AG20443 (cell line): ENCODE measurements at regions not wholly inside any gene's neighbourhood (a gene's known extent, or its start where the extent isn't known, plus 50 kb on each side); places are given as distances from the start of the nearest gene placed in this dataset.

Experiments used
- DNase-seq: peaks from one replicate; pipeline ENCODE4 v3.0.0; 2012; ENCODE audit warnings: low spot score, mixed read lengths

- DNase-seq: no peak
Observed at GRCh38 chr6:160899671-160900430, 91.7 kb upstream of the MAP3K4 start.

DNA sequence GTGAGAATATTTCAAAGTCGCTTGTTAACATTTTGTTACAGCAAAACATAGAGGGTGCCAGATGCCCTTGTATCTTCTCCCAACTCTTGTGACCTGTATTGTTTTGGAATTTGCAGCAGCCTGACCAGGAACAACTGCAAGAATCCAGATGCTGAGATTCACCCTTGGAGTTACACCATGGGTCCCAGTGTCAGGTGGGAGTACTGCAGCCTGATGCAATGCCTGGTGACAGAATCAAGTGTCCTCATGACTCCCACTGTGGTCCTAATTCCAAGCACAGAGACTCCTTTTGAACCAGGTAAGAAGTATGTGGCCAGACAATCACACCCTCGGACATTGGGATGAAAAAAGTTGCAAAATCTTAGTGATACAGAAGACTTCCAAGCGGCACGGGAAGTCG, 79.6 kb upstream of the MAP3K4 start:
- no peak for DNase-seq

DNA sequence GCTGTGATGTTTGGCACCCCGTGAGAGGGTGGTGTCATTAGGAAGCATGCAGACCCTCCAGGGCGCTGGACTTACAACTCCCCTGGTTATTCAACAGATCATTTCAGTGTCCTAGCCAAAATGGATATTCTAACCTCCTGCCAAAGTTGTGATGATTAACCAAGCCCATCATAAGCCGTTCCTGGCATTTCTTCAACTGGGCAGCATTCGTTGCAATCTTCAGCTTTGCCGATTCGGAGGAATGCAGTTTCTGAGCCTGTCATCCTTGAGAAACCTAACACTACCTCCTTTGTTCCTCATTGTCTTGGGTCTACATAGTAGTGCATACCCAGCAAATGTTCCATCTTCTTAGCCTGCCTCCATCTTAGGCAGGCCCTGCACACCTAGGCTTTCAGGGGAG, 79.2 kb upstream of the MAP3K4 start:
- DNase-seq: no peak

- no peak for DNase-seq
Observed at GRCh38 chr6:160917572-160917971, 74.0 kb upstream of the MAP3K4 start.

DNA sequence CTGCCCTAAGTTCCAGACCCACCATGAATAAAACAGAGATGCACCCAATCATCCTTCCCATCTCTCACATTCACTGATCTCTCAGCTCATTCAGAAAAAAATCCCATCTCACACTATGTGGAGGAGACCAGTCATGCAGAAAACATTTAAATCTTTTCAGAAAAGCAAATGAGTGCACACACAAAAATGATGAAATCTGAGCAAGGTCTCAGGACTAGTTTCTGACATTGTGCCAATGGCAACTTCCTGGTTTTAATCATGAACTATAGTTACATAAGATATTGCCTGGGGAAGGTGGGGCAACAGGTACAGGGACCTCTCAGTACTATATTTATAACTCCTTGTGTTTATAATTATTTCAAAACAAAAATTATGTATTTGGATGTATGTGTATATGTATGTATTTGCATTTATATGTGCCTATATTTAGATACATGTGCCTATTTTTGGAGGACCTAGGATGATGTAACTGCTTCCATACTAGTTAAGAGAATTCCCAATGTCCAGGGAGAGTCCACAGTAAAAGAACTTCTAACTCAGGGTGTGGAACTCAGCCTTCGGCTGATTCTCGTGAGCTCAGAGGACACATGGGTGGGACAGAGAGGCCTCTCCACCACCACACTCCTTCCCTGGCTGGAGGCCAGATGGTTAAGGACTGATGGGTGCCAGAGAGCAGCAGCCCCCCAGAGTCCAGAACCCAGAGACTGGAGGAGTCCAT, 71.7 kb upstream of the MAP3K4 start:
- DNase-seq: peak; percentile 74

DNA sequence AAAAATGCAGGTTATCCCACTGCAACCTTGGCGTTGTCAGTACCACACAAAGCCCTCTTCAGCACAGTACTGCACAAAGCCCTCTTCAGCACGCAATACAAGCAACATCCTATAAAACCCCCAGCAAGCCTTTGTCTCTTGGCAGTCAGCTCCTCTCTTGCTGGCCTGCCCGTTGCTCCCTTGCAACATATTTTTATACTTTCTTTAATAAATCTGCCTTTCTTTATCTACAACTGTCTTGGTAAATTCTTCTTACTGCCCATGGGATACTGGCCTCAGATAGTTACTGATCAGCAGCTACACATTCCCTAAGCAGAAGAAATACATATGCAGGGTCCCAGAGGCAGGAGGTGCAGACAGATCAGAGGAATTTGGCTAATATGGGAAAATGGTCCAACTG, 70.5 kb upstream of the MAP3K4 start:
- DNase-seq: no peak

DNA sequence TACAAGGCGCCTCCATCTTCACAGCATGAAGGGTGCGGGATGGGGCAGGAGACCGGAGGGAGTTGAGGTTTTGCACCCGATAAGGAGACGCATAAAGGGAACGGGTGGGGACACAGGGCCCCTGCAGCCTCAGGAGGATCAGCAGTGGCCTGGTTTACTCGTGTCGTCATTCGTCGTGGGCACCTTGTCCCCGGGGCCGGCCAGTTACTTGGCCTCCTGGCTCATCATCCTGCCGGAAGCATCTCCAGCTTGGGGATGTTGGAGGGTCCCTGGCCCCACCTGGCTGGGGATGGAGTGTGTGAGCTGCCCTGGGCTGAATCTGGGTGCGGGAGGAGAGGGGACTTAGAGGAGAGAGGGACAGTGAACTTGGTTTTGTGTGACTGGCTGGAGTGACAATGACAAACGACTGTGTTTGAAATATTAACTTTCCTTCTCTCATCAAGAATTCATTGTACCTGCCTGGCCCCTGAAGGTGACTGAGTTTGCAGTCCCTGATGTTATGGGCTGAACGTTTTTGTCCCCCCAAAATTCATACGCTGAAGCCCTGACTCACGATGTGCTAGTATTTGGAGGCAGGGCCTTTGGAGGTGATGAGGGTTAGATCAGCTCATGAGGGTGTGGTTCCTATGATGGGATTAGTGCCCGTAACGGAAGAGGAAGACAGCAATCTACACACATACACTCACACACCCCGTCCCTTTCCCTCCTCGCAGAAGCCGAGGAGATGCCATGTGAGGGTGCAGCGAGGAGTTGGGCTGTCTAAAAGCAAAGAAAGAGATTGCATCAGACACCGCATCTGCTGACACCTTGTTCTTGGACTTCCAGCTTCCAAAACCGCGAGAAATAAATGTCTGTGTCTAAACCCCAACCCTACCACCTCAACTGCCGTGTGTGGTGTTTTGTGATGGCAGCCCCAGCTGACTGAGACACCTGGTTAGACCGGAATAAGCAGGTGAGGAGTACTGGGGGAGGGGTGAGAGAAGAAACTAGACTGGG, 65.0 kb upstream of the MAP3K4 start:
- DNase-seq: no peak

- DNase-seq: no peak
Observed at GRCh38 chr6:160927416-160927815, 64.2 kb upstream of the MAP3K4 start.

DNA sequence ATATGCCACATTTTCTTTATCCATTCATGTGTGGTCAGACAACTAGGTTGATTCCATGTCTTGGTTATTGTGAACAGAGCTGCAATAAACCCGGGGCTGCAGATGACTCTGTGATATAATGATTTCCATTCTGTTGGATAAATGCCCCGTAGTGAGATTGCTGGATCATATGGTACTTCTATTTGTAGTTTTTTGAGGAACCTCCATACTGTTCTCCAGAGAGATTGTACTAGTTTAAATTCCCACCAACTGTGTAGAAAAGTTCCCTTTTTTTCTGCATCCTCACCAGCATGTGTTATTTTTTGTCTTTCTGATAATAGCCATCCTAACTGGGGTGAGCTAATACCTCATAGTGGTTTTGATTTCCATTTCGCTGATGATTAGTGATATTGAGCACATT, 62.2 kb upstream of the MAP3K4 start:
- DNase-seq: no peak

- DNase-seq: no peak
Observed at GRCh38 chr6:160929831-160930230, 61.7 kb upstream of the MAP3K4 start.

DNA sequence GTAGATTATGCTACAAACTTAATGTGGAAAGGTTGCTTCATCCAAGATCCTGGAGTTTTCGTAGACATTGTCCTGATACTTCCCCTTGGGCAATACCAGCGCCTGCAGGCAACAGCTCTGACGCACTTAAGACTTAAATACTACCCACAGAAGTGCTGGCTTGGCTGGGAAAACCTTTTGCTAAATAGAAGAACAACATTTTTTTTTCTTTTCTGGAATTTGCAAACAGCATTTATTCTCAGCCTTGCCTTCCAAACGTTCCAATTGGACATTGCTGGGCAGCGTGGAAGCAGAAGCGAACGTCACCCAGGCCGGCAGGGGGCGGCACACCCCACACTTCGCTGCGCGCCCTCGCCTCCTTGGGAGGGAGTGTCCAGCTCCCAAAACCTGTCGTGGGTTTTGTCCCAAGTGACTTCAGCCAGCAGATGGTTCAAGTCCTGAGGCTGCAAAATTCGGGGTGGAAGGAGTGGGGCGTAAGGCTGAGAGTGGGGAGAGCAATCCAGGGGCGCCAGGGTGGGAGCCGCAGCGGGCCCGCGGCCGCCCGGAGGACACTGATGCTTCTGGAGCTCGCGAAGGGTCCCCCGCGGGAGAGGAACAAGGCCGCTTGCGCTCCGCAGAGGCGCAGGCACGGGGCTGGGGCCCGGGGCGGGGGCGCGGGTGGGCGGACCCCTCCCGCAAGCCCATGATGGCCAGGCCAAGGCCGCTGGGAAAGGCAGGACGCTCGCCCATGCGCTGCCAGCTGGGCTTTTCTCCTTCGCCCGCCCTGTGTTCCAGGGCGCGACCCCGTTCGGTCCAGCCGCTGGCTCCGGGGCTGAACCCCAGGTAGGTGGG, 60.8 kb upstream of the MAP3K4 start:
- peak; percentile 95 for DNase-seq

DNA sequence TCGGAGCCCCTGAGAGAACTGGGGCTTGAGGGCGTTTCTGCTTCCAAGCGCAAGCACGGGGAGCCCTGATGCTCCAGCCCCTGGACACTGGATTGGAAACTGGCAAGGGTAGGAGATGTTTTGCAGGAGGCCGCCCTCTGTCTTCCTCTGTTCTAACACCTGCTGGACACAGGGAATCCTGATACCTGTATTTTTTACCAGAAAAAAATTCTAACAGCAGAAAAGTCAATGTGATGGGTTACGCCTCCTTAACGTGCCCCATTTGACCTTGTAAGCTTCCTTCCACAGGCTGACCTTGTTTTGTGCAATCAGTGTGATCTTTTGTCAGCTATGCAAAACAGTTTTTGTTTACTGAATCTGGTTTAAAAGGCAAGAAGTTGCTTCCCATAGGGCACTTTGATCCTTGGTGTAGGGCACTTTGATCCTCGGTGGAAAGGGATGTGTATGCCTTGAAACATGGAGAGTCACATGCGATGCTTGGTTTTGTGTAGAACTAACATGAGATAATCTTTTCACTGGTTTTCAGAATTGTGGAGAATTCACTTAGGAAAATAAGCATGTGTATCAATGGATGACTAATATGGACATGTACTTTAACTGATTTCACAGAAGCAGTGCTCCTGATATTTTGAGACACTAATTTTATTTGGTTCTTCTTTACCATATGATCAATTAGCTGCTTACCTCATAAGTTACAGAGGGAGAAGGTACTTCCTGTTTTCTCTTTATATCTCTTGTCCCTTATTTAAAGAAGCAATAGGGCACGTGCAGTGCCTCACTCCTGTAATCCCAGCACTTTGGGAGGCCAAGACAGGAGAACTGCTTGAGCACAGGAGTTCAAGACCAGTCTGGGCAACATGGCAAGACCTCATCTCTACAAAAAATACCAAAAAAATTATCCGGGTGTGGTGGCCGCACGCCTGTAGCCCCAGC, 59.9 kb upstream of the MAP3K4 start:
- no peak for DNase-seq

DNA sequence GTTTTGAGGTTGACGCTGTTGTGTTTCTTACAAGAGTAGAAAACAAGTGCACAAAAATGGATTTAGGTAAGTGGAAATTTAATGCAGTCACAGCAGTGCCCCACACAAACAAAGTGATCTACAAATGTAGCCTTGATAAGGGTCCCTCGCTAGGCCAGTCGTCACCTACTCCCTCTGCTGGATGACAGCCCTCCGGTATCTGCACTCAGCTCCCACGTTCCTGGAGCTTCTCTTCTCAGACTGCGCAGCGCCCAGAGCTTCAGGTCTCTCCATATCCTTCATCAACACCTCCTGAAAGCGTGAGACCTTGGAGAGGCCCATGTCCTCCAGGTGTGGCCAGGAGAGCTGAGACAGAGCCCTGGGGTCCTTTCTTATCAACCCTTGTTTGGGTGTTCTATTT, 58.3 kb upstream of the MAP3K4 start:
- DNase-seq: no peak

DNA sequence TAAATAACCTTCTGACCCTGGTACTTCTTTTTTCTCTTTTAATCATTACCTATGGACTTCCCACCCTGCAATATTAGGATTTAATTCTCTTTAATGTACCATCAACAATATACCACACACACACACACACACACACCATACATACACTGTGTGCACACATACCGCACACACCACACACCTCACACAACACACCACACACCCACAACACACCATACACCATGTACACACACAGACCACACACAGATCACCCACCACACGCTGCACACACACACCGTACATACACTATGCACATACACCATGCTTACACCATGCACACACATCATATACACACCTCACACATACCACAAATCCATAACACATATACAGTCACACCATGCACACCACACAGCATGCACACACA, 57.4 kb upstream of the MAP3K4 start:
- no peak for DNase-seq

GRCh38 chr6:160940197-160940596, 51.4 kb upstream of the MAP3K4 start:
- no peak for DNase-seq
